Activated T-helper 1 cell treated with anti-CD3 and anti-CD28 coated beads, Interleukin-12 subunit alpha, Interleukin-12 subunit beta, Interleukin-2, Interleukin-4 antibody, amounts not matched to agents 30 ng/mL and 10 ng/mL and 1 ng/mL, durations not matched to agents 14 hours and 24 hours and 36 hours (primary cell): ENCODE measurements at regions not wholly inside any gene's neighbourhood (a gene's known extent, or its start where the extent isn't known, plus 50 kb on each side); places are given as distances from the start of the nearest gene placed in this dataset.

ENCODE experiments used
- DNase-seq: peaks from one replicate; pipeline ENCODE4 v3.0.0; 2021; ENCODE audit warnings: low spot score
- H3K27ac Mint-ChIP-seq: one replicate; pipeline ENCODE4 v1.8.0; 2021; ENCODE audit warnings: mild to moderate bottlenecking, mixed read lengths
- H3K27me3 Mint-ChIP-seq: one replicate; pipeline ENCODE4 v1.8.0; 2022; ENCODE audit warnings: mild to moderate bottlenecking, moderate library complexity, mixed read lengths; ENCODE audit not compliant: insufficient read depth
- H3K36me3 Mint-ChIP-seq: one replicate; pipeline ENCODE4 v1.8.0; 2021; ENCODE audit warnings: low read depth, mixed read lengths
- H3K4me1 Mint-ChIP-seq: one replicate; pipeline ENCODE4 v1.8.0; 2021; ENCODE audit warnings: low read depth, mixed read lengths
- H3K4me3 Mint-ChIP-seq: one replicate; pipeline ENCODE4 v1.8.0; 2021; ENCODE audit warnings: mild to moderate bottlenecking, moderate library complexity, mixed read lengths
- H3K9me3 Mint-ChIP-seq: one replicate; pipeline ENCODE4 v1.8.0; 2021; ENCODE audit warnings: mixed read lengths
- intact Hi-C: fragments of 100-400 bp; cut with micrococcal nuclease; formaldehyde crosslinking; loops from one replicate; pipeline ENCODE4 v1.15.1; 2024

DNA sequence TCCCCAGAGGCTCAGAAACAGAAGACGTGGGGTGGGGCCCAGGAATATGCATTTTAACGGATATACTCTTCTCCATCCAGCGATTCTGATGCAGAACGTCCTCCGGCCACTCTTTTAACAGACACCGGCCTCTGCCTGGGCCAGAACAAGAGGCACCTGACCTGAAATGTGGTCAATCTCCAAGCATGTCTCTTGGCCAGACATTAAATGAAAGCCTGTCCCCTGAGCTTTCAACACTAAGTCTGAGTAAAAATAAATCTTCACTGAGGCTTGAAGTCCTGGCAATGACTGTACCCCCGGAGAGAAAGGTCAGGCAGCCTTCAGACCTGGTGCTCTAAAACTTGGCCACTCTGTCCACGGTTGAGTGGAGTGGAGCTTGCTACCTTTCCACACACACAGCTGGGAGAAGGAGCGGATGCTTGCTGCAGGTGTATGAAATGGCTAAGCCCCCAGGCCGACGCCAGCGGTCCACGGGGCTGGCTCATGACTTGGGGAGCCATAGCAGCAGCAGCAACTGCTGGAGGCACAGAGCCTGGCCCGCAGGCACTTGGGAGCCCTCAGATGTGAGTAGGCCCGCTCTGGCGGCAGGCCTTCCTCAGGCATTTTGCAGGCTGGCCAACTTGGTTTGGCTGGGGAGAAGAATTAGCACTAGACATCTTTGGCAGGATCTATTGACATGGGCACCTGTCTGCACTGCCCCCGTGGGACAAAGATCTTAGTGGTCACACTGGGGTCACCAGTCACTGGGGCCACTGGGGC is 79.7 kb downstream of the TMEM17 start:
- H3K27me3 Mint-ChIP-seq = peaks cover 15% of the 10 kb centered on the region
- no peak overlapping the region for H3K4me3 Mint-ChIP-seq
- intact Hi-C loops = no loop called here
- no peak for DNase-seq
- no peaks in the 10 kb centered on the region for H3K4me1 Mint-ChIP-seq
- H3K27ac Mint-ChIP-seq = no peak overlapping the region
- no peaks in the 10 kb centered on the region for H3K9me3 Mint-ChIP-seq
- no peaks in the 10 kb centered on the region for H3K36me3 Mint-ChIP-seq

- Mint-ChIP-seq H3K36me3 (no peaks in the 10 kb centered on the region), H3K27me3 (peaks cover 20% of the 10 kb centered on the region), H3K9me3 (no peaks in the 10 kb centered on the region), H3K4me3 (no peak overlapping the region), H3K27ac (no peak overlapping the region), H3K4me1 (no peaks in the 10 kb centered on the region)
- intact Hi-C loops = no loop called here
- no peak for DNase-seq
Observed at GRCh38 chr2:62425684-62426083, 80.3 kb downstream of the TMEM17 start.

- intact Hi-C loops = no loop called here
- H3K27me3 Mint-ChIP-seq = peaks cover 17% of the 10 kb centered on the region
- H3K36me3 Mint-ChIP-seq = no peaks in the 10 kb centered on the region
- no peaks in the 10 kb centered on the region for H3K4me1 Mint-ChIP-seq
- H3K9me3 Mint-ChIP-seq = no peaks in the 10 kb centered on the region
- H3K4me3 Mint-ChIP-seq = no peak overlapping the region
- DNase-seq = no peak
- H3K27ac Mint-ChIP-seq = no peak overlapping the region
Observed at GRCh38 chr2:62424899-62425298, 81.1 kb downstream of the TMEM17 start.

DNA sequence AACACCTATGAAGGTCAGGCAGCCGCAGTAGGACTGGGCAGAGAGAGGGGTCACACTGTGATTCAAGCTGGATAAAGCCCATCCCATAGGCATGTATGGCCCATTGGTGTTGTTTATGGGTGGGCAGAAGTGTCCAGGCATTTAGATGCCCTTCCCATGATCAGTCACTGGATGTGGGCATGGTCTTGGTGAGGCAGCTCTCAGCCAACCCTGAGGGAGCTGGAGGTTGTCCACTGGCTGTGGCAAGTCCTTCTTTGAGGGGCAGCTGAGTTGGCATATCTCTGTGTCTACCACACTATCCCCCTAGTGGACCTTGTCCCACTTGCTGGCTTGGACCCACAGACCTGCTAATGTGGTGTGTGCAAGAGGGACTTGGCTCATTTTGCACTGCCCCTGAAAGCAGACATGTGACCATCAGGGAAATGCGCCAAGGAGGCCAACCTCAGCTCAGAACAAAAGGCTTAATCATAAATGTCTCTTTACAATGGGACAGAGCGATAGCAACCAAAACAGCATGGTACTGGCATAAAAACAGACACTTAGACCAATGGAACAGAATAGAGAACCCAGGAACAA is 82.0 kb downstream of the TMEM17 start:
- Mint-ChIP-seq H3K27ac (no peak overlapping the region), H3K9me3 (peaks cover 4% of the 10 kb centered on the region), H3K4me1 (no peaks in the 10 kb centered on the region), H3K4me3 (no peak overlapping the region), H3K27me3 (peaks cover 17% of the 10 kb centered on the region), H3K36me3 (no peaks in the 10 kb centered on the region)
- DNase-seq = no peak
- intact Hi-C loops = no loop called here

DNA sequence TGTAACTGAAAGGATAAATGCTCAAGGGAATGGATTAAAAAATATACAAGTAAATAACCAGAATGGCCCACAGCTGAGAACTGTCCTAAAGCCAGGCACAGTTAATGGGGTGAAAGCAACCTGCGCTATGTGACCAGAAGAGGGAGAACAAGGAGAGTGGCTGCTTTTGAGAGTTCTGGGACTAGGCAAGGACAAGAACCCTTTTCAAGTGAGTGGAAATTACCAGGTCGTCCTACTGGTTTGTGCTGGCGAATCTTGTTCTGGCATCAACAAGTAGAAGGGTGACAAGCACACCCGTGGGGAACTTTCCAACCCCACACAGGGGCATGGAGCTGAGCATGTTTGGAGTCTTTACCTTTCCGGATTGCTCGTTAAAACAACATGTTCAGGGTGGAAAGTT is 82.8 kb downstream of the TMEM17 start:
- peaks cover 4% of the 10 kb centered on the region for H3K9me3 Mint-ChIP-seq
- H3K4me1 Mint-ChIP-seq = no peaks in the 10 kb centered on the region
- intact Hi-C loops = no loop called here
- DNase-seq = no peak
- H3K4me3 Mint-ChIP-seq = no peak overlapping the region
- H3K27me3 Mint-ChIP-seq = peaks cover 17% of the 10 kb centered on the region
- H3K36me3 Mint-ChIP-seq = no peaks in the 10 kb centered on the region
- no peak overlapping the region for H3K27ac Mint-ChIP-seq

DNA sequence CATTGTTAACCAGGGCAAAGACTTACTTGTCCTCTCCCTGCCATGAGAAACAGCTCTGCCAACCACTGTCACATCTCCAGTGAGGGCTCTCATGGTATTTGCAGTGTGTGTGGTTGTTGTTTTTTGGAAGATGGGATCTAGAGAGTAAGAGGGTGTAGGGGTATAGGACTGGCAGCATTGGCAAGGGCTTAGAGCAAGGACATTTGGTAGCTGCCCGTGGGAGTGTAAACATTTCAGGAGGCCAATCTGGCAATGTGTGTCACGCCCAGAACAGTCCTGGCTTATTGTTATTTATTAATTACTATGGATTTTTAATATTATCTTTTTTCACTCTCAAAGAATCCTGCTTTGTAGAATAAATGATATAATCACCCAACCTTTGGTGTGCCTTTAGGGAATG is 90.5 kb downstream of the TMEM17 start:
- Mint-ChIP-seq H3K36me3 (no peaks in the 10 kb centered on the region), H3K4me3 (no peak overlapping the region), H3K27me3 (no peaks in the 10 kb centered on the region), H3K27ac (no peak overlapping the region), H3K4me1 (peaks cover 10% of the 10 kb centered on the region), H3K9me3 (peaks cover 4% of the 10 kb centered on the region)
- no peak for DNase-seq
- intact Hi-C loops = no loop called here

DNA sequence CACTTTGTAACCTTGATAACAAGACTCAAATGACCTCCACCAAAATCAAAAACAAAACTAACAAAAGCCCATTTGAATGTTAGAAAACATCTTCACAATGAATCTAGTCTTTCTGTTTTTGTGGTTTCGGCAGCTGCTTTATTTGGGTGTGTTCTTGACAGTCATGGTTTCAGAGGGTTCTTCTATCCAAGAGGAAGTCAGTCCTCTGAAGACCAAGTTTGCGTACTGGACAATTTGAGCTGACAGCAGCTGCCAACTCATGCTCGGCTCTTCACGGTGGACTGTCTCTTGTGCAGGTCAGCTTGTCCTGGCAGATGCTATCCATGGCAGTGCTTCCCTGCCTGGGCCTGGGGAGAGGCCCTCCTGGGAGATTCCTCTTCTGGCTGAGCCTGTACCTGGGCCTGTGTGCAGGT is 91.0 kb downstream of the TMEM17 start:
- no peak overlapping the region for H3K27ac Mint-ChIP-seq
- peaks cover 10% of the 10 kb centered on the region for H3K4me1 Mint-ChIP-seq
- DNase-seq = no peak
- H3K4me3 Mint-ChIP-seq = no peak overlapping the region
- H3K36me3 Mint-ChIP-seq = no peaks in the 10 kb centered on the region
- H3K9me3 Mint-ChIP-seq = peaks cover 4% of the 10 kb centered on the region
- intact Hi-C loops = no loop called here
- H3K27me3 Mint-ChIP-seq = no peaks in the 10 kb centered on the region

DNA sequence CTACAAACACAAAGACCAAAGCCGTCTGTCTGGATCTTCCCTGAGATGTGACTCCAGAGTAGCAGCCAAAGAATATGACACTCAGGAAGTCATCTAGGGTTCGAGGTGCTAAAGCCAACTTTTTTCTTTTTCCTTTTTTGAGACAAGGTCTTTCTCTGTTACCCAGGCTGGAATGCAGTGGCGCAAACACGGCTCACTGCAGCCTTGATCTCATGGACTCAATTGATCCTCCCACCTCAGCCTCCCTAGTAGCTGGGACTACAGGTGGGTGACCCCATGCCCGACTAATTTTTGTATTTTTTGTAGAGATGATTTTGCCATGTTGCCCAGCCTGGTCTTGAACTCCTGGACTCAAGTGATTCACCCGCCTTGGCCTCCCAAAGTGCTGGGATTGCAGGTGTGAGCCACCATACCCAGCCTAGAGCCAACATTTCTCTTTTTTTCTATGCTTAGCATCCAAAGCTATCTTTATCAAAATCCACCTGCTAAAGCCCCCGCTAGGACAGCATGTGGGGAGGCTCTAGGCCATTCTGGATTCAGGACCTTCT is 92.8 kb downstream of the TMEM17 start:
- no peak overlapping the region for H3K4me3 Mint-ChIP-seq
- intact Hi-C loops = loop anchor here (5.0 kb wide), 1 partner anchor 111 kb away; no protein-coding TSS in a partner anchor
- H3K9me3 Mint-ChIP-seq = no peaks in the 10 kb centered on the region
- H3K27ac Mint-ChIP-seq = no peak overlapping the region
- peaks cover 10% of the 10 kb centered on the region for H3K4me1 Mint-ChIP-seq
- no peaks in the 10 kb centered on the region for H3K27me3 Mint-ChIP-seq
- no peaks in the 10 kb centered on the region for H3K36me3 Mint-ChIP-seq
- DNase-seq = no peak

GRCh38 chr2:62412347-62412742 is 93.7 kb downstream of the TMEM17 start:
- no peaks in the 10 kb centered on the region for H3K9me3 Mint-ChIP-seq

DNA sequence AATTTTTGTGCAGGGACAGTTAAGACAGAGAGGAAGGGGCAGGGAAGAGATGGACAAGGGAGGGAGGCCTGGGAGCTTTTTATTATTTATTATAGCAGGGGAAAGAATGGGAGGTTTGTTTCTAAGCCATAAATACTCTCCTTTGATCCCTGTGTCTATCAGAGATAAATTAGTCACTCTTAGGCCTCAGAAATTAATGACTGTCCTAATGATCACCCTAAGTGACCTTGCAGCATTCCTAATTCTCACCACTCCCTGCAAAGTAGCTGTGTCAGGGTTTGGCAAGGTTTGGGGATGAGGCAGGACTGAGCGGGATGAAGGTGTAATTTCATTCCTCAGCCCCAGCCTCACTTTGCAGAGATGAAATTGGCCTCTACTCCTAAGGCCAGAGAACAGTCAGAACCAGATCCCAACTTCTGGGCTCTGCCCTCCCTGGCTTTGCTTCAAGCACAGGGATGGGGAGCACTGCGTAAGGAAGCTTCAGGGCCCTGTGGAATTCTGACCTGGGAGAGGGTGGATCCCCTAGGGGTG is 95.0 kb downstream of the TMEM17 start:
- DNase-seq = no peak
- Mint-ChIP-seq H3K27me3 (peaks cover 2% of the 10 kb centered on the region), H3K4me3 (no peak overlapping the region), H3K4me1 (peaks cover 10% of the 10 kb centered on the region), H3K27ac (no peak overlapping the region), H3K9me3 (no peaks in the 10 kb centered on the region), H3K36me3 (no peaks in the 10 kb centered on the region)
- intact Hi-C loops = loop anchor here (5.0 kb wide), 1 partner anchor 109 kb away; no protein-coding TSS in a partner anchor

More at GRCh38 chr2:62412347-62412742, 93.7 kb downstream of the TMEM17 start:
- Mint-ChIP-seq H3K27me3 (no peaks in the 10 kb centered on the region), H3K36me3 (no peaks in the 10 kb centered on the region), H3K4me3 (no peak overlapping the region), H3K4me1 (peaks cover 10% of the 10 kb centered on the region), H3K27ac (no peak overlapping the region)
- DNase-seq = no peak
- intact Hi-C loops = loop anchor here (1.0 to 5.0 kb wide), 4 partner anchors 110 to 494 kb away; no protein-coding TSS in a partner anchor

GRCh38 chr2:62410015-62410453 is 96.0 kb downstream of the TMEM17 start:
- no peak for DNase-seq

GRCh38 chr2:62409442-62409841 is 96.6 kb downstream of the TMEM17 start:
- Mint-ChIP-seq H3K36me3 (no peaks in the 10 kb centered on the region), H3K4me3 (no peak overlapping the region), H3K9me3 (no peaks in the 10 kb centered on the region), H3K4me1 (no peaks in the 10 kb centered on the region), H3K27ac (no peak overlapping the region), H3K27me3 (peaks cover 2% of the 10 kb centered on the region)
- no peak for DNase-seq
- intact Hi-C loops = no loop called here

More at GRCh38 chr2:62410015-62410453, 96.0 kb downstream of the TMEM17 start:
- H3K27me3 Mint-ChIP-seq = peaks cover 2% of the 10 kb centered on the region
- H3K27ac Mint-ChIP-seq = no peak overlapping the region
- no peak overlapping the region for H3K4me3 Mint-ChIP-seq
- peaks cover 4% of the 10 kb centered on the region for H3K4me1 Mint-ChIP-seq
- intact Hi-C loops = loop anchor here (5.0 kb wide), 1 partner anchor 108 kb away; no protein-coding TSS in a partner anchor
- no peaks in the 10 kb centered on the region for H3K36me3 Mint-ChIP-seq
- H3K9me3 Mint-ChIP-seq = no peaks in the 10 kb centered on the region

DNA sequence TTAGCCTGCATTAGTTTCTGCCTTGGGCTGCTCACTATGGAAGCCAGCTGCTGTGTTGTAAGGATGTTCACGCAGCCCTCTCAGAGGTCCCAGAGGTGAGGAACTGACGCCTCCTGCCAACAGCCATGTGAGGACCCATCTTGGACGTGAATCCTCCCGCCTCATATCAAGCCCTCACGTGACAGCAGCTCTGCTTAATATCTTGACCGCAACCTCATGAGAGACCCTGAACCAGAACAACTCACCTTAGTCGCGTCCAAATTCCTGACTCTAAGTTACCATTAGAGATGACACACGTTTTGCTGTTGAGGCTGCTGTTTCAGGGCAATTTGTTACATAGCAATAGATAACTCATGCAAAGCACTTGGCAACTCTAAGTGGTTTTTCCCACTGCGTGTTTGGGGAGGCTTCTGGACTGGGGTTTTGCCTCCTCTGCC is 97.7 kb downstream of the TMEM17 start:
- Mint-ChIP-seq H3K4me3 (no peak overlapping the region), H3K27me3 (peaks cover 2% of the 10 kb centered on the region), H3K36me3 (no peaks in the 10 kb centered on the region), H3K27ac (no peak overlapping the region), H3K9me3 (no peaks in the 10 kb centered on the region), H3K4me1 (no peaks in the 10 kb centered on the region)
- DNase-seq = no peak
- intact Hi-C loops = no loop called here
